HepG2 (cell line): ENCODE measurements at regions not wholly inside any gene's neighbourhood (a gene's known extent, or its start where the extent isn't known, plus 50 kb on each side); places are given as distances from the start of the nearest gene placed in this dataset.

Experiments used
- CHD2 ChIP-seq: IDR thresholded peaks from 2 replicates; pipeline ENCODE4 v1.6.1; 2011; ENCODE audit warnings: low read depth, low read length, improper control_type of control experiment
- CTCF ChIP-seq: sonication (generic); formaldehyde crosslinking; IDR thresholded peaks from 2 replicates; pipeline ENCODE4 v1.5.0; 2020; ENCODE audit warnings: mild to moderate bottlenecking, missing genetic modification reagents, moderate library complexity
- E2F2 ChIP-seq: sonication (generic); formaldehyde crosslinking; IDR thresholded peaks from 2 replicates; pipeline ENCODE4 v1.4.0; 2020; ENCODE audit warnings: missing genetic modification reagents, borderline replicate concordance
- FOXC1 ChIP-seq: sonication (generic); formaldehyde crosslinking; IDR thresholded peaks from 2 replicates; pipeline ENCODE4 v1.8.0; 2022; ENCODE audit warnings: mild to moderate bottlenecking, missing genetic modification reagents, borderline replicate concordance
- HOMEZ ChIP-seq: IDR thresholded peaks from 2 replicates; pipeline ENCODE4 v1.6.1; 2016; ENCODE audit warnings: low read depth
- RFX3 ChIP-seq: IDR thresholded peaks from 2 replicates; pipeline ENCODE4 v1.6.1; 2016; ENCODE audit warnings: missing biosample characterization, missing genetic modification reagents

- TF ChIP-seq HOMEZ (CRISPR knock-in tag) (no peak), CHD2 (no peak), CTCF (CRISPR knock-in tag) (peak; percentile 76), RFX3 (CRISPR knock-in tag) (no peak), FOXC1 (CRISPR knock-in tag) (no peak), E2F2 (no peak)
These were observed 505.4 kb downstream of the PLCL1 start for GRCh38 chr2:198309673-198310280.
